Activated T-helper 17 cell treated with anti-CD3 and anti-CD28 coated beads, Interleukin-2, amount 50 U/mL, for 72 hours (primary cell): ENCODE measurements at regions not wholly inside any gene's neighbourhood (a gene's known extent, or its start where the extent isn't known, plus 50 kb on each side); places are given as distances from the start of the nearest gene placed in this dataset.

ENCODE experiments used
- ATAC-seq: fragments of 150-1000 bp; cut with Tn5 transposase; replicated peaks from 2 replicates; pipeline ENCODE4 v1.10.0; 2021; ENCODE audit warnings: mild to moderate bottlenecking, moderate library complexity
- H3K27ac Mint-ChIP-seq: one replicate; pipeline ENCODE4 v1.8.0; 2022; ENCODE audit warnings: mixed read lengths
- H3K27me3 Mint-ChIP-seq: one replicate; pipeline ENCODE4 v1.8.0; 2022; ENCODE audit warnings: mixed read lengths
- H3K36me3 Mint-ChIP-seq: one replicate; pipeline ENCODE4 v1.8.0; 2022; ENCODE audit warnings: low read depth, mild to moderate bottlenecking, mixed read lengths
- H3K4me1 Mint-ChIP-seq: one replicate; pipeline ENCODE4 v1.8.0; 2022; ENCODE audit warnings: mixed read lengths
- H3K4me3 Mint-ChIP-seq: one replicate; pipeline ENCODE4 v1.8.0; 2022; ENCODE audit warnings: mild to moderate bottlenecking, mixed read lengths
- H3K9me3 Mint-ChIP-seq: one replicate; pipeline ENCODE4 v1.8.0; 2022; ENCODE audit warnings: mixed read lengths

DNA sequence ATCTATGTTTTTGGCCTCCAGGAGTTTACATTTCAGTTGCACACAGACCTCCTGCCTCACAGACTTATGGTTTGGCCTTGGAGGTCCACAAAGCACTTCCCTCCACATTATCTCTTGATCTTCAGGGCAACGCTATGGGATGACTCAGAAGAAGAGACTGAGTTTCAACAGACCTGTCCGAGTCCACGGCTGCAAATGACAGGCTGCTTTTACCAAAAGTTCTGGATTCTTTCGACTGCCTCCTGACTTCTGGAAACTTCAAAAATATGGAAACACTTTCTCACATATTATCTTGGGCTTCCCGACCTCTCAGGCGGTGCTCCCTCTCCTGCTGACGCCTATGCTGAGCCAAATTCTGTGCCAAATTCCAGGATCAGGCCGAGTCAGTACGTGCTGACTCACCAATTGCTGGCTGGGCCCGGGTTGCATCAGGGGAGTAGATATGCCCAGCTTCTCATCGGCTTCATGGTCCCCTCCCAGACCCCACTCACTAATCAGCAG, 190.2 kb downstream of the BMP7 start:
- Mint-ChIP-seq H3K27ac (no peak overlapping the region), H3K36me3 (no peaks in the 10 kb centered on the region), H3K4me3 (no peak overlapping the region), H3K4me1 (no peaks in the 10 kb centered on the region), H3K27me3 (peaks cover 23% of the 10 kb centered on the region), H3K9me3 (no peaks in the 10 kb centered on the region)
- ATAC-seq, result no peak

DNA sequence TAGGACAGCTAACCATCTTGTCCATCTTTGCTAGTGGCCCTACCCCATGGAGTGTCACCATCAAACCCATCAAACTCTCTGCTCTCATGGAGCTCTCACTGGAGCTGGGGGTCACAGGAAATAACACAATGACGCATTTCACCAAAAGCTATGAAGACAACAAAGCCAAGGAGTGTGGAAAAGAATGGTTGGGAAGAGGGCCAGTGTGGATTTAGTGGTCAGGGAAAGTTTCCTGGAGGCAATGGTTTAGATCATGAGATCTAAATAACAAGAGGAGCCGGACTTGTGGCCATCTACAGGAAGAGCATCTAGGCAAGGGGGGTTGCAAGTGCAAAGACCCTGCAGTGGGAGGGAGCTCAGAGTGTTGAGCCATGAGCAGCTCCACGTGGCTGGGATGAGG, 189.5 kb downstream of the BMP7 start:
- Mint-ChIP-seq H3K4me1 (no peaks in the 10 kb centered on the region), H3K4me3 (no peak overlapping the region), H3K27ac (no peak overlapping the region), H3K27me3 (peaks cover 16% of the 10 kb centered on the region), H3K9me3 (no peaks in the 10 kb centered on the region), H3K36me3 (no peaks in the 10 kb centered on the region)
- no peak for ATAC-seq

DNA sequence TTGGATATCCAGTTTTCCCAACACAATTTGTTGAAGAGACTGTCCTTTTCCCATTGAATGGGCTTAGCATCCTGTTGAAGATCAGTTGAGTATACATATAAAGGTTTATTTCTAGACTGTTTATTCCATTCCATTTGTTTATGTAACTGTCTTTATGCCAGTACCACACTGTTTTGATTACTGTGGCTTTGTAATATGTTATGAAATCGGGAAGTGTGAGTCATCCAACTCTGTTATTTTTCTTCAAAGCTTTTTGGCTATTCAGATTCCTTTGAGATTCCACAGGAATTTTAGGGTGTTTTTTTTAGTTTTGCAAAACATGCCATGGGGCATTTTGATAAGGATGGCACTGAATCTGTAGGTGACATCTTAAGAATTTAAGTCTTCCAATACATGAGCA, 188.3 kb downstream of the BMP7 start:
- Mint-ChIP-seq H3K36me3 (no peaks in the 10 kb centered on the region), H3K4me3 (no peak overlapping the region), H3K9me3 (no peaks in the 10 kb centered on the region), H3K27me3 (peaks cover 12% of the 10 kb centered on the region), H3K27ac (no peak overlapping the region), H3K4me1 (no peaks in the 10 kb centered on the region)
- no peak for ATAC-seq

DNA sequence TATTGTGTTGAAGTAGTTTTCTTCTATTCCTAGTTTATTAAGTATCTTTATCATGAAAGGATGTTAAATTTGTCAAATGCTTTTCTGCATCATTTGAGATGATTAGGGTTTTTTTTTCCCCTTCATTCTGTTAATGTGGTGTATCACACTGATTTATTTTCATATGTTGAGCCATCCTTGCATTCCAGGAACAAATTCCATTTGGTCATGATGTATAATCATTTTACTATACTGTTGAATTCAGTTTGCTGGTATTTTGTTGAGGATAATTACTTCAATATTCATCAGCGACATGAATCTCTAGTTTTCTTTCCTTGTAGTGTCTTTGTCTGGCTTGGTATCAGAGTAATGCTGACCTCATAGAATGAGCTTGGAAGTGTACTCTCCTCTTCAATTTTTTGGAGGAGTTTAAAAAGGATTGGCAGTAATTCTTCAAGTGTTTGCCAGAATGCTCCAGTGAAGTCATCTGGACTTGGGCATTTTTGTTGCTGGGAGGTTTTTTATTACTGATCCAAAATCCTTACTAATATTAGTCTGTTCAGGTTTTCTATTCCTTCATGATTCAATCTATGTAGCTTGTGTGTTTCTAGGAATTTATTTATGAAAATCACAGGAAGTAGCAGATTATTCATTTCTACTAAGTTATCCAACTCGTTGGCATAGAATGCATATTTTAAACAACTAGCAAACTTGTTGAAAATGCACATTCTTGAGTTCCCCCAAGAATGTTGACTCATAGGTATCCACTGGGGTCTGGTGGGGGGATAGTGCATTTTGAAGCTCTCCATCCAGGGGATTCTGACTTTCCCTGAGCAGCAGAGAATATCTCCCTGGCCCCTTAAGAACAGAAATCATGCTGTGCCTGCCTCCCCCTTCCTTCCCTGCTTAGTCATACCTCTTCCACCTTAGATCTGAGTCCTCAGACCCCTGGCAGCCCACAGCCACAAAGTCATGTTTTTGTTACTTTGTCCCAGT, 187.1 kb downstream of the BMP7 start:
- Mint-ChIP-seq H3K4me3 (no peak overlapping the region), H3K27me3 (peaks cover 12% of the 10 kb centered on the region), H3K27ac (no peak overlapping the region), H3K9me3 (no peaks in the 10 kb centered on the region), H3K36me3 (no peaks in the 10 kb centered on the region), H3K4me1 (no peaks in the 10 kb centered on the region)
- no peak for ATAC-seq

DNA sequence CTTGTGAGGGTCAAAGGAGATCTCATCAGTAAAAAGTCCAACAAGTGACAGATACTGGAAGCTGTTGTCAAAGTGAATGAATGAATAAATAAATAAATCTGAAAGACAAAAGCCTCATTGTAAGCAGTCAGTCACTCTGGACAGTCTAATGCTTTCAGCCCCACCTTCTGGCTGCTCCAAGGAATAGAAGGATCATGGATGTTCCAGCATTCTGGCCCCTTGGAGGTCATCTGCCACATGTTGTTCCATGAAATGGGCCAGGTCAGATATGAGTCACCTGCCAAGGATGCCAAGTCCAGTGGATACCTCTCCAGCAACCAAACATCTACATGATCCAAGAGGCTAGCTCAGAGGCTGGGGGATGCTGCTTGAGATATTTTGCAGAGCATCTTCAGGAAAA, 185.6 kb downstream of the BMP7 start:
- H3K27me3 Mint-ChIP-seq, result peaks cover 12% of the 10 kb centered on the region
- no peaks in the 10 kb centered on the region for H3K4me1 Mint-ChIP-seq
- H3K4me3 Mint-ChIP-seq, result no peak overlapping the region
- no peaks in the 10 kb centered on the region for H3K9me3 Mint-ChIP-seq
- H3K36me3 Mint-ChIP-seq, result no peaks in the 10 kb centered on the region
- no peak overlapping the region for H3K27ac Mint-ChIP-seq
- no peak for ATAC-seq

DNA sequence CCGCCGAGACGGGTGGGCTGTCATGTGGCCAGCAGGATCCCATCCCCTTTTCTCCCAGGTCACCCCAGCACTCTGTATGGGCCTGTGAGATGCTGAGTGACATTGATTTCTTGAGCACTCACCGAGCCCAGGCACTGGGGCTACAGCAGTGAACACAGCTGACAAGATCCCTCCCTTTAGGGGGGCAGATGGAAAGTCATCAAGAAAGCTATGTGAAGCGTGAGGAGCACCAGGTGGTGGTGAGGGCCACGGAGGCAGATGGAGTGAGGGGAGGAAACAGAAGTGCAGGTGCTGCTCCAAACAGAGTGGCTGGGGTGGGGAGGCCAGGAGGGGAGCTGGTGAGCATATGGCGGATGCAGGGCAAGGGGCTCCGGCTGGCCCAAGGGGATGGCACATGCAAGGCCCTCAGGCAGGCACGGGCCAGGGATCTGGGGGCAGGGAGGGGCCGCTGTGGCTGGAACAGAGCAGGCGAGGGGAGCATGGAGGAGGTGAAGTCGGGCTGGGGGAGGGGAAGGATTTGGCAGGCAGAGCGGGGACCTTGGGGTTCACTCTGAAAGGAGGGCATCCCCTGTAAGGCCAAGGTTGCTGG, 184.0 kb downstream of the BMP7 start:
- Mint-ChIP-seq H3K4me1 (no peaks in the 10 kb centered on the region), H3K27me3 (peaks cover 7% of the 10 kb centered on the region), H3K9me3 (no peaks in the 10 kb centered on the region), H3K4me3 (no peak overlapping the region), H3K36me3 (no peaks in the 10 kb centered on the region), H3K27ac (no peak overlapping the region)
- no peak for ATAC-seq

DNA sequence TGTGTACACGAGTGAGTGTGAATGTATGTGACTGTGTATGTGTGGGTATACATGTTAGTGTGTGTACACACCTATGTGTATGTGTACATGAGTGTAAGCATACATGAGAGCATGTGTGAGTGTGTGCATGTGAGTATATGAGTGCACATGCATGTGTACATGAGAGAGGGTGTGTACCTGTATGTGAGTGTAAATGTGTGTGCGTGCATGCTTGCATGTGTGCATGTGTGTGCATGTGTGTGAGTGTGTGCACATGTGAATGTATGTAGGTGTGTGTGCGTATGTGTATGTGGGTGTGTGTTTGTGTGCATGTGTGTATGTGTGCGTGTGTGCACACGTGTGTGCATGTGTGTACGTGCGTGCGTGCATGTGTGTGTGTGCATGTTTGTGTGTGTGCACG, 183.4 kb downstream of the BMP7 start:
- no peaks in the 10 kb centered on the region for H3K9me3 Mint-ChIP-seq
- H3K4me1 Mint-ChIP-seq, result no peaks in the 10 kb centered on the region
- ATAC-seq, result no peak
- H3K36me3 Mint-ChIP-seq, result no peaks in the 10 kb centered on the region
- no peak overlapping the region for H3K27ac Mint-ChIP-seq
- peaks cover 12% of the 10 kb centered on the region for H3K27me3 Mint-ChIP-seq
- H3K4me3 Mint-ChIP-seq, result no peak overlapping the region

DNA sequence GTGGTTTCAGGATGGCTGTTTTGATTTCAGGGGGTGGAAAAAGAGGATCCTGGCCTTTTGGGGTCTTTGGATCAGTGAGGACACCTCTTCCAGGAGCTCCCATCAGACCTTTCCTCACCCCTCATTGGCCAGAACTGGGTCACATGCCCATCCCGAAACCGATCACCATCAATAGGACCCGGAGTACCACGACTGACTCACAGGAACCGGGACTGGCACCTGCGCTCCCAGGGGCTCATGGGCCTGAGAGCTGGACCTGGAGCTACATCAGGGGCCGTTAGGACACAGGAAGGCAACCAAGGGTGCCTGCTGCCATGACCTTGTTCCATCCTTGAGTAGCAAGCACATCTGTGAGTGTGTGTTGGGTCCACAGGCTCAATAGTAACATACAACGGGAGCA, 180.4 kb downstream of the BMP7 start:
- no peak overlapping the region for H3K4me3 Mint-ChIP-seq
- no peak overlapping the region for H3K27ac Mint-ChIP-seq
- H3K36me3 Mint-ChIP-seq, result peaks cover 13% of the 10 kb centered on the region
- H3K9me3 Mint-ChIP-seq, result no peaks in the 10 kb centered on the region
- no peak for ATAC-seq
- peaks cover 7% of the 10 kb centered on the region for H3K4me1 Mint-ChIP-seq
- H3K27me3 Mint-ChIP-seq, result peaks cover 5% of the 10 kb centered on the region

DNA sequence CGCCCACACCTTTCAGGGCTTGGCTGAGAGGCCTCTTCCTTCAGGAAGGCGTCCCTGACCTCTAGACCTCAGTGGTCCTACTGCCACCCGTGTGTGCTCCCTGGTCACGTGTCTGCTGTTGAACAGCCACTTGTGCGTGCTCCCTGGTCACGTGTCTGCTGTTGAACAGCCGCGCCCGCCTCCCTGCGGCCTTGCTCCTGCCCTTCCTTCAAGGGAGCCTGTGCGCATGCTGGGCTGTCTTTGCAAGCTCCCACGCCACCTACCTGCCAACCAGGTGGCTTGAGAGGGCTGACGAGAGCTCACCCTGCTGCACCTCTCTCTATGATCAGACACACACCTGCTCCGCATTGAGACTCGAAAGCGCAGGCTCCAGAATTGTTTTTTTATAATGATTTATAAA, 179.3 kb downstream of the BMP7 start:
- Mint-ChIP-seq H3K4me1 (peaks cover 14% of the 10 kb centered on the region), H3K9me3 (no peaks in the 10 kb centered on the region), H3K27ac (no peak overlapping the region), H3K27me3 (peaks cover 5% of the 10 kb centered on the region), H3K4me3 (no peak overlapping the region), H3K36me3 (peaks cover 19% of the 10 kb centered on the region)
- ATAC-seq, result no peak

DNA sequence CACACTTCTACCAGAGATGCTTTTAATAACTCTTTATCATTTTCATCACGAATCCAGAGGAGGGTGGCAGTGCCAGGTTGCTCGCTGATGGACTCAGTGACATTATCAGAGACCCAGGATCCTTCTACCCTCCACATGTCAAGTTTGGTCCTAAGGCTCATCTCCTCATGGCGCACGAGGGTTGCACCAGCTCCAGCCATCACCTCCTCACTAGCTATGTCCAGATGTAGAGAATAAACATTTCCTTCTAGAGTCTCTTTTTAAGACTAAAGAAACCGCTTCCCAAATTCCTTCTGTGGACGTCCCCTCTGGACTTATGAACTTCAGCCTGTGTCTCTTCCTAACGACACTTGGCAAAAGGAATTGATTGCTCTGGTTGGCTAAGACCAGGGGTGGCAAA, 178.7 kb downstream of the BMP7 start:
- ATAC-seq, result no peak
- peaks cover 5% of the 10 kb centered on the region for H3K27me3 Mint-ChIP-seq
- no peak overlapping the region for H3K27ac Mint-ChIP-seq
- no peaks in the 10 kb centered on the region for H3K9me3 Mint-ChIP-seq
- H3K4me1 Mint-ChIP-seq, result peaks cover 18% of the 10 kb centered on the region
- peaks cover 19% of the 10 kb centered on the region for H3K36me3 Mint-ChIP-seq
- H3K4me3 Mint-ChIP-seq, result no peak overlapping the region

DNA sequence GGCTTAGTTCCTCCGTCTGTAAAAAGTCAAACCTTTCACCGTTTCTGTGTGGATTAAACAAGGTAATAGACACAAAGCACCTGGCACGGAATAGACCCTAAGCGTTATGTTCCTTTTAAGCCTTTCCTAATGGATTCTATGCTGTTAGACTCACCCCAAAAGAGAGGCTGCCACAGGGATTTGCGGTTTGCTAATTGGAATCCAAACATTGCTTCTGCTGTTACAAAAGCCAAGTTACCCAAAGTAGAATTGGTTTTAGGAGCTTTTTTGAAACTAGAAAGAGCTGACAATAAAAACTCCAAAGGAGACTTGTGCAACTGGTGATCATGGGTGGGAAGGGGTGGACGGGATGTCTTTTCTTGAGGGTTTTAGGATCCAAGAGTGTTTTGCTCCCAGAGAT, 178.0 kb downstream of the BMP7 start:
- no peak for ATAC-seq
- Mint-ChIP-seq H3K36me3 (peaks cover 19% of the 10 kb centered on the region), H3K27ac (no peak overlapping the region), H3K27me3 (peaks cover 5% of the 10 kb centered on the region), H3K4me1 (peaks cover 18% of the 10 kb centered on the region), H3K9me3 (no peaks in the 10 kb centered on the region), H3K4me3 (no peak overlapping the region)

DNA sequence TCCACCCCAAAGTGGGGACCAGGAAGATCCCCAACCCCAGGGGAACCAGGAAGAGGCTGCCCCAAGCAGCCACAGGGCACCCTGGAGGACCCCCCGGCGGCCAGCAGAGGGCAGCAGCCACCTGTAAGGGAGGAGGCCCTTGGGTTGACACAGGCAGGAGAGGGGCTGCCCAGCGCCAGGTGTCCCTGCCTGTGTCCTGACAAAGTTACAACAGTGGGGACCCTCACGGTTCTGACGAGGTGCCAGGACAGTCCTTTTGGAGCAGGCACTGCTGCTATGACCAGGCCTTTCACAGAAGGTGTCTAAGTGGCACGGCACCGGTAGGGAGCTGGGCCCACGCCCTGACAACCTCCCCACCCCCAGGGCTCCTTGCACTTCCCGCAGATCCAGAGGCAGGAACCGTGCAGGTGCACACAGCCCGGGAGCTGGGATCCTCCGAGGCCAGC, 176.7 kb downstream of the BMP7 start:
- no peaks in the 10 kb centered on the region for H3K9me3 Mint-ChIP-seq
- H3K36me3 Mint-ChIP-seq, result peaks cover 19% of the 10 kb centered on the region
- peaks cover 18% of the 10 kb centered on the region for H3K4me1 Mint-ChIP-seq
- peak overlapping the region; percentile 81 for H3K27ac Mint-ChIP-seq
- peaks cover 5% of the 10 kb centered on the region for H3K27me3 Mint-ChIP-seq
- ATAC-seq, result peak; percentile 74
- peak overlapping the region; percentile 26 for H3K4me3 Mint-ChIP-seq

DNA sequence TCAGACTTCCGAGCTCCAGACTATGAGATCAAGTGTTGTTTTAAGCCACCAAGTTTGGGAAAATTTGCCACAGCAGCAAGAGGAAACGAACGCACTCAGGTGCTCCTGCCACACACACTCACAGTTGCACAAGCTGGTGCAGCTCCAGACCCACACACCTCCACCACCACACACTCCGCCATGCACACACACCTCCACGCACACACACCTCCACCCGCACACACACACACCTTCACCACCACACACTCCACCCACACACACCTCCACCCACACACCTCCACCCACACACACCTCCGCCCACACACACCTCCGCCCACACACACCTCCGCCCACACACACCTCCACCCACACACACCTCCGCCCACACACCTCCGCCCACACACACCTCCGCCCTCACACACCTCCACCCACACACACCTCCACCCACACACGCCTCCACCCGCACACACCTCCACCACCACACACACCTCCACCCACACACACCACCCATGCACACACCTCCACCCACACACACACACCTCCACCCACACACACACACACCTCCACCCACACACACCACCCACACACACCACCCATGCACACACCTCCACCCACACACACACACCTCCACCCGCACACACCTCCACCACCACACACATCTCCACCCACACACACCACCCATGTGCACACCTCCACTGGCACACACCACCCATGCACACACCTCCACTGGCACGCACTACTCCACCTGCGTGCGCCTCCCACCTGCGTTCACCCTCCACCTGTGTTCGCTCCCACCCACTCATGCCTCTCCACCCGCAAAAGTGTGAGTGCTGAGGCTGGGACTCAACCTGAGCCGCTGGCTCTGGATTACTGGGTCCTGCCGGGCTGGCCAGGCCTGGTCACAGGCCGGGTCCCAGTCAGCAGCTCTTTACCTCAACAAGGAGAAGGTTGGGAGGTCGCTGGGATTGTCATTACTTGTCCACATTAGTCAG, 175.6 kb downstream of the BMP7 start:
- Mint-ChIP-seq H3K4me3 (peak overlapping the region; percentile 40), H3K36me3 (peaks cover 19% of the 10 kb centered on the region), H3K9me3 (no peaks in the 10 kb centered on the region), H3K27ac (peak overlapping the region; percentile 95), H3K4me1 (peaks cover 18% of the 10 kb centered on the region), H3K27me3 (peaks cover 5% of the 10 kb centered on the region)
- peak; percentile 51 for ATAC-seq

DNA sequence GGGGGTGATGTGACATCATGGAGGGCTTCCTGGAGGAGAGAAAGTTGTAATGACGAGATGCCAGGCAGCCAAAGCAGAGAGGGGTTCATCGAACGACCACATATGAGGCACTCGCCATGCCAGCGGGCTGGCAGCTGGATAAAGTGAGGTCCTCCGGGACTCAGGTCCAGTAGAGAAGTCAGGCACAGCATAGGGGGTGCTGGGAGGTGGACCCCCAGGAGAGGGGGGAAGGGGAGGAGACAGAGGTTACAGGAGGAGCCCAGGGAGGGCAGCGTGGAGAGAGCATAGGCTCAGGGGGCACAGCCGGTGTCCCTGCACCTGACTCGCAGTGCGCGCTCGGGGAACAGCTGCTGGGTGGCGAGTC, 174.7 kb downstream of the BMP7 start:
- ATAC-seq, result peak; percentile 17
- peaks cover 18% of the 10 kb centered on the region for H3K4me1 Mint-ChIP-seq
- peak overlapping the region; percentile 95 for H3K27ac Mint-ChIP-seq
- H3K27me3 Mint-ChIP-seq, result peaks cover 10% of the 10 kb centered on the region
- H3K9me3 Mint-ChIP-seq, result no peaks in the 10 kb centered on the region
- H3K36me3 Mint-ChIP-seq, result peaks cover 19% of the 10 kb centered on the region
- H3K4me3 Mint-ChIP-seq, result peak overlapping the region; percentile 40
